ENCODE measurements at regions not wholly inside any gene's neighbourhood (a gene's known extent, or its start where the extent isn't known, plus 50 kb on each side); places are given as distances from the start of the nearest gene placed in this dataset.

GRCh38 chr16:59179446-59180082 is 445.4 kb upstream of the GOT2 start:
- no peak for TF ChIP-seq POLR2A (IDR thresholded peaks at IDR 0.05; ENCODE audit: low read depth, low read length)
- no peak for TF ChIP-seq POLR2AphosphoS5 (IDR thresholded peaks at IDR 0.05; ENCODE audit: low read depth, low read length)

All from GM12892 (cell line).